ENCODE measurements at regions not wholly inside any gene's neighbourhood (a gene's known extent, or its start where the extent isn't known, plus 50 kb on each side); places are given as distances from the start of the nearest gene placed in this dataset.

DNA sequence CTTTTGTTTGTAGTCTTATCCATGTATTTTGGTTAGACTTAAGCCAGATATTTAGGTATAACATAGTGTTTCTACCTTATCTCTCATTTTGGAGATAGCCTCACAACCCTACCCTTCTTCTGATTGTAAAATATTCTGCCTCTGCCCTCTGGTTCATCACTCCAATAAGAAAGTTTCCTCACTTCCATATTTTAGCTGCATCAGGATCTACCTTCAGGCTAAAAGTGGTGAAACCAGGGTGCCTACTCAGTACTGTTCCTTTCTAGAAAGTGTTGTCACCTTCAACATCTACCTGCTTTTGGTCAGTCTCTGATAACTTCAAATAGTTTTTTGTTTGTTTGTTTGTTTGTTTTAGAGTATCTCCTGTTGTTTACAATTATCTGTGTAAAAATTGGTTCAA is 294.6 kb downstream of the ANXA1 start:
- H3K9ac ChIP-seq (ENCODE audit: low read depth in 2 of 2, low read length in 2 of 2) = no peak overlapping the region
- H3K4me3 ChIP-seq = no peak overlapping the region
- DNase-seq = no peak
- intact Hi-C loops (cut with DNase I) = no loop called here
- H3K4me1 ChIP-seq = no peaks in the 10 kb centered on the region
- no peaks in the 10 kb centered on the region for H3K9me3 ChIP-seq
- no peaks in the 10 kb centered on the region for H3K36me3 ChIP-seq
- TF ChIP-seq, protein P1, sequence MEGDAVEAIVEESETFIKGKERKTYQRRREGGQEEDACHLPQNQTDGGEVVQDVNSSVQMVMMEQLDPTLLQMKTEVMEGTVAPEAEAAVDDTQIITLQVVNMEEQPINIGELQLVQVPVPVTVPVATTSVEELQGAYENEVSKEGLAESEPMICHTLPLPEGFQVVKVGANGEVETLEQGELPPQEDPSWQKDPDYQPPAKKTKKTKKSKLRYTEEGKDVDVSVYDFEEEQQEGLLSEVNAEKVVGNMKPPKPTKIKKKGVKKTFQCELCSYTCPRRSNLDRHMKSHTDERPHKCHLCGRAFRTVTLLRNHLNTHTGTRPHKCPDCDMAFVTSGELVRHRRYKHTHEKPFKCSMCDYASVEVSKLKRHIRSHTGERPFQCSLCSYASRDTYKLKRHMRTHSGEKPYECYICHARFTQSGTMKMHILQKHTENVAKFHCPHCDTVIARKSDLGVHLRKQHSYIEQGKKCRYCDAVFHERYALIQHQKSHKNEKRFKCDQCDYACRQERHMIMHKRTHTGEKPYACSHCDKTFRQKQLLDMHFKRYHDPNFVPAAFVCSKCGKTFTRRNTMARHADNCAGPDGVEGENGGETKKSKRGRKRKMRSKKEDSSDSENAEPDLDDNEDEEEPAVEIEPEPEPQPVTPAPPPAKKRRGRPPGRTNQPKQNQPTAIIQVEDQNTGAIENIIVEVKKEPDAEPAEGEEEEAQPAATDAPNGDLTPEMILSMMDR (IDR thresholded peaks at IDR 0.05) = no peak
- H3K27ac ChIP-seq = no peak overlapping the region
- no peaks in the 10 kb centered on the region for H3K27me3 ChIP-seq

DNA sequence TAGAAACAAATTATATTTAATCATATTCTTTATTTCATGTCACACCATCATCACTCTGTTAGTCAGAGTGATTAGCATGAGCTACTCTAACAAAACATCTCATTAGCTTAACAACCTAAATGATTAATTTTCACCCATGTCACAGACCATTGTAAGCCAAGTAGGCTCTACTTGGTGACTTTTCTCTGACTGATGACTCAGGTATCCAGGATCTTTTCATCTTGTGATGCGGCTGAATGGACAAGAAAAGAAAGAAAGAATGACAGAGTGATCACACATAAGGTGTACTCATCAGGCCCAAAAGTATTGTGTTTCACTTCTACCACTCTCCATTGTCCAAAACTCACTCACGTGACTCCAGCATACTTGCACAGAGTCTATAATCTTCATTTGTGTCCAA is 299.3 kb downstream of the ANXA1 start:
- intact Hi-C loops (cut with DNase I) = no loop called here
- H3K27ac ChIP-seq = no peak overlapping the region
- no peak for DNase-seq
- TF ChIP-seq, protein P1 (IDR thresholded peaks at IDR 0.05) = no peak
- no peaks in the 10 kb centered on the region for H3K36me3 ChIP-seq
- no peaks in the 10 kb centered on the region for H3K27me3 ChIP-seq
- H3K4me1 ChIP-seq = no peaks in the 10 kb centered on the region
- H3K9ac ChIP-seq (ENCODE audit: low read depth in 2 of 2, low read length in 2 of 2) = no peak overlapping the region
- no peak overlapping the region for H3K4me3 ChIP-seq
- H3K9me3 ChIP-seq = no peaks in the 10 kb centered on the region

DNA sequence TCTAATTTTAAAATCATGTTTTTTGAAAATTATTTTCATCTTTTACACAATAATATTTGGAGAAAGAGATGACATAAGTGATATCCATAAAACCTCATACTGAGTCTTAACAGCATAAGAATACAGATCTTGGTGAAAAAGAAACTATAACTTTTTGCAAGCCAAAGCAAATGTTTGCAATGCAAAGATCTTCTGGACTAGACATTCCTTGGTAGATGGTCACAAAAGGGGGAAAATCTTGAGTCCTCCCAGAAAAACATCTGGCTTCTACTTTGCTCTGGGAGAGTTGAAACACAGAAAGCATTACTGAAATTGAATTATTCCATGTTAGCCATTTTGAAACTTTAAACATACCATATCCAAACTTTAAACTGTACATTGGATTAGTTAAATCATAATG is 308.2 kb downstream of the ANXA1 start:
- Histone ChIP-seq H3K27ac (no peak overlapping the region), H3K36me3 (no peaks in the 10 kb centered on the region), H3K9me3 (no peaks in the 10 kb centered on the region), H3K9ac (ENCODE audit: low read depth in 2 of 2, low read length in 2 of 2) (no peak overlapping the region), H3K4me1 (no peaks in the 10 kb centered on the region), H3K27me3 (no peaks in the 10 kb centered on the region), H3K4me3 (no peak overlapping the region)
- intact Hi-C loops (cut with DNase I) = no loop called here
- DNase-seq = no peak
- TF ChIP-seq, protein P1 (IDR thresholded peaks at IDR 0.05) = no peak

DNA sequence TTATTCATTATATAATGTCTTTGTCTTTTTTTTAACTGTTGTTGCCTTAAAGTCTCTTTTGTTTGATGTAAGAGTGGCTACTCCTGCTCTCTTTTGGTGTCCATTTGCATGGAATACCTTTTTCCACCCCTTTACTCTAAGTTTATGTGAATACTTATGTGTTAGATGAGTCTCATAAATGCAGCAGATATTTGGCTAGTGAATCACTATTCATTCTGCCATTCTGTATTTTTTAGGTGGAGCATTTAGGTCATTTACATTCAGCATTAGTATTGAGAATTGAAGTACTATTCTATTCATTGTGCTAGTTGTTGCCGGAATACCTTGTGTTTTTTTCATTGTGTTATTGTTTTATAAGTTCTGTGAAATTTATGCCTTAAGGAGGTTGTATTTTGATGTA is 317.1 kb downstream of the ANXA1 start:
- Histone ChIP-seq H3K27ac (no peak overlapping the region), H3K4me1 (no peaks in the 10 kb centered on the region), H3K9me3 (no peaks in the 10 kb centered on the region), H3K4me3 (no peak overlapping the region), H3K9ac (ENCODE audit: low read depth in 2 of 2, low read length in 2 of 2) (no peak overlapping the region), H3K27me3 (no peaks in the 10 kb centered on the region), H3K36me3 (no peaks in the 10 kb centered on the region)
- no peak for DNase-seq
- TF ChIP-seq, protein P1 (IDR thresholded peaks at IDR 0.05) = no peak
- intact Hi-C loops (cut with DNase I) = no loop called here

DNA sequence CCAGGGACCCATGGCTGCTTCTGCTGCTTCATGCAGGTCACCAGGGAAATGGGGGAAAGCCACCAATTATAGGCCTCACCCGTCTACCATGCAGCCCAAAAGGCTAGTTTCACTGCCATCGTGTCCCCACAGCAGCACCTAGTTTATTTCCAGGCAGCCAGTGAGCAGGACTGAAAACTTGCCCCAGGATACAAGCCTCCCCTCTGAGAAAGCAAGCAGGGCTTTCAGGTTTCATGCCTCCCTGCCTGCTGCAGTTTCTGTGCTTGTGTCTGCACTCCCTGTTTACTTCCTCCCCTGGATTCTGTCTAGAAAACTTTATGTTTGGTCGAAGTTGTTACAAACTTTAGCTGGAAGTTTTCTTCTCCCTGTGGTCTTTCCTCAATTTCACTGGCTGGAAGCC is 319.1 kb downstream of the ANXA1 start:
- intact Hi-C loops (cut with DNase I) = no loop called here
- H3K36me3 ChIP-seq = no peaks in the 10 kb centered on the region
- no peak overlapping the region for H3K9ac ChIP-seq (ENCODE audit: low read depth in 2 of 2, low read length in 2 of 2)
- TF ChIP-seq, protein P1 (IDR thresholded peaks at IDR 0.05) = no peak
- H3K9me3 ChIP-seq = no peaks in the 10 kb centered on the region
- no peaks in the 10 kb centered on the region for H3K27me3 ChIP-seq
- H3K4me3 ChIP-seq = no peak overlapping the region
- no peaks in the 10 kb centered on the region for H3K4me1 ChIP-seq
- DNase-seq = no peak
- H3K27ac ChIP-seq = no peak overlapping the region

Measured in colonic mucosa (tissue), 4 donors.